ENCODE measurements at regions not wholly inside any gene's neighbourhood (a gene's known extent, or its start where the extent isn't known, plus 50 kb on each side); places are given as distances from the start of the nearest gene placed in this dataset.

DNA sequence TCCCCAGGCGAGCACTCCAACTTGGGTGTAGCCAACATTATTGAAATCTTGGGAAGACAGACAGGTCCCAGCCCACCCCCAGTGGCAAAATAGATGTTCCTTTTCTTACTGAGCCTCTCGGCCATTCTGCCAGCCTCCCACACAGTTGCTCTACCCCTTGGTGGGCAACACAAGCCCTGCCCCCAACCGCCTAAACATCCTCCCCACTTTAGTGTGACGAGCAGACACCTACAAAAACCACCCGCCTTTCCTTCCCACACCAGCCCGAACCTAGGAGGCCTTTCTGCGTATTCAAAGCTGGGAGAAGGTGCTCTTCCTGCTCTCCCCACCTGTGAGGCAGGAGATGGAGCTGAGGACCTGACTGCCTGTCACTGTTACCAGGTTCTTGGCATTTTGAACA lies 58.6 kb upstream of the CAB39 start:
- no peaks in the 10 kb centered on the region for H3K4me1 ChIP-seq
- TF ChIP-seq, protein P1, sequence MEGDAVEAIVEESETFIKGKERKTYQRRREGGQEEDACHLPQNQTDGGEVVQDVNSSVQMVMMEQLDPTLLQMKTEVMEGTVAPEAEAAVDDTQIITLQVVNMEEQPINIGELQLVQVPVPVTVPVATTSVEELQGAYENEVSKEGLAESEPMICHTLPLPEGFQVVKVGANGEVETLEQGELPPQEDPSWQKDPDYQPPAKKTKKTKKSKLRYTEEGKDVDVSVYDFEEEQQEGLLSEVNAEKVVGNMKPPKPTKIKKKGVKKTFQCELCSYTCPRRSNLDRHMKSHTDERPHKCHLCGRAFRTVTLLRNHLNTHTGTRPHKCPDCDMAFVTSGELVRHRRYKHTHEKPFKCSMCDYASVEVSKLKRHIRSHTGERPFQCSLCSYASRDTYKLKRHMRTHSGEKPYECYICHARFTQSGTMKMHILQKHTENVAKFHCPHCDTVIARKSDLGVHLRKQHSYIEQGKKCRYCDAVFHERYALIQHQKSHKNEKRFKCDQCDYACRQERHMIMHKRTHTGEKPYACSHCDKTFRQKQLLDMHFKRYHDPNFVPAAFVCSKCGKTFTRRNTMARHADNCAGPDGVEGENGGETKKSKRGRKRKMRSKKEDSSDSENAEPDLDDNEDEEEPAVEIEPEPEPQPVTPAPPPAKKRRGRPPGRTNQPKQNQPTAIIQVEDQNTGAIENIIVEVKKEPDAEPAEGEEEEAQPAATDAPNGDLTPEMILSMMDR (IDR thresholded peaks at IDR 0.05), result no peak
- no peak overlapping the region for H3K9ac ChIP-seq
- no peak overlapping the region for H3K4me2 ChIP-seq (ENCODE audit: low read length)
- no peak overlapping the region for H3K27ac ChIP-seq
- H3K79me2 ChIP-seq, result no peaks in the 10 kb centered on the region
- no peaks in the 10 kb centered on the region for H3K9me3 ChIP-seq (ENCODE audit: control insufficient read depth, low read length)
- no peaks in the 10 kb centered on the region for H3K27me3 ChIP-seq (ENCODE audit: control insufficient read depth, insufficient read depth, low read length)
- no peak overlapping the region for H3K4me3 ChIP-seq (ENCODE audit: low read depth, low read length)
- no peaks in the 10 kb centered on the region for H3K36me3 ChIP-seq (ENCODE audit: control insufficient read depth, insufficient read depth, low read length)
- H2AFZ ChIP-seq, result no peak overlapping the region

DNA sequence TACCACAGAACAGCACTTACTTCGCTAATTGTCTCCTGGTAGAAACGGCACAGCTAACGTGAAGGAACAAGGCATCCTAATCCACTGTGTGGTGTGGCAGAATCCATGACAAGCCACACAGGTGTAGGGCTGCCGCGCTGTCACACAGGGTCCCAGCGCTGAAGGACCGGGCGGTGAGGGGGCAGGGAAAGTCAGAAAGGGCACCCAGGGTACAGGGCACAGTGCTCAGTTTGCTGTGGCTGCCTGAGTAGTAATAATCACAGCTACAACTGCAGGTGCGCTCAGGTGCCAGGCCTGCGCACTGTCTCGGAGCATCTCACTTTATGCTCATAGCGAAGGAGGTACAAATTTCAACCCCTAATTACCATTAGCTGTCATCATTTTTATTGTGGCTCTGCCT lies 55.2 kb upstream of the CAB39 start:
- Histone ChIP-seq H3K4me3 (ENCODE audit: low read depth, low read length) (no peak overlapping the region), H3K9me3 (ENCODE audit: control insufficient read depth, low read length) (no peaks in the 10 kb centered on the region), H3K79me2 (no peaks in the 10 kb centered on the region), H3K4me1 (no peaks in the 10 kb centered on the region), H3K27me3 (ENCODE audit: control insufficient read depth, insufficient read depth, low read length) (no peaks in the 10 kb centered on the region), H3K9ac (no peak overlapping the region), H3K4me2 (ENCODE audit: low read length) (no peak overlapping the region), H2AFZ (no peak overlapping the region), H3K27ac (no peak overlapping the region), H3K36me3 (ENCODE audit: control insufficient read depth, insufficient read depth, low read length) (no peaks in the 10 kb centered on the region)
- TF ChIP-seq, protein P1 (IDR thresholded peaks at IDR 0.05), result no peak

DNA sequence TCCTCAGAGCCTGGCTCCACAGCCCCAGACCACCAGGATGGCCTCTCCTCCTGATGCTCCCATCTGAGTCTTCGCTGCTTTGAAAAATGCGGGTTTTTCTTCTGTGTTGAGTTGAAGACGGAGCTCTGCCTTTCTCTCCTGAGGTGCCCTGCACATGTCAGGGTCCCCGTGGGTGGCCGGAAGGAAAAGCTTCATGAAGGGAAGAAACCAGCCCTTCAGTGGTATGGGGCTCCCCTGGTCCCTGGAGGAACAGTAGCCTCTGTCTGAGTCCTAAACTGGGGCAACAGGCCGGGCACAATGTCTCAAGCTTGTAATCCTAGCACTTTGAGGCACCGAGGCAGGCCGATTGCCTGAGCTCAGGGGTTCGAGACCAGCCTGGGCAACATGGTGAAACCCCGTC lies 54.7 kb upstream of the CAB39 start:
- Histone ChIP-seq H3K9ac (no peak overlapping the region), H3K36me3 (ENCODE audit: control insufficient read depth, insufficient read depth, low read length) (no peaks in the 10 kb centered on the region), H3K4me1 (no peaks in the 10 kb centered on the region), H3K27me3 (ENCODE audit: control insufficient read depth, insufficient read depth, low read length) (no peaks in the 10 kb centered on the region), H2AFZ (no peak overlapping the region), H3K4me2 (ENCODE audit: low read length) (no peak overlapping the region), H3K27ac (no peak overlapping the region), H3K4me3 (ENCODE audit: low read depth, low read length) (no peak overlapping the region), H3K79me2 (no peaks in the 10 kb centered on the region), H3K9me3 (ENCODE audit: control insufficient read depth, low read length) (no peaks in the 10 kb centered on the region)
- TF ChIP-seq, protein P1 (IDR thresholded peaks at IDR 0.05), result no peak

DNA sequence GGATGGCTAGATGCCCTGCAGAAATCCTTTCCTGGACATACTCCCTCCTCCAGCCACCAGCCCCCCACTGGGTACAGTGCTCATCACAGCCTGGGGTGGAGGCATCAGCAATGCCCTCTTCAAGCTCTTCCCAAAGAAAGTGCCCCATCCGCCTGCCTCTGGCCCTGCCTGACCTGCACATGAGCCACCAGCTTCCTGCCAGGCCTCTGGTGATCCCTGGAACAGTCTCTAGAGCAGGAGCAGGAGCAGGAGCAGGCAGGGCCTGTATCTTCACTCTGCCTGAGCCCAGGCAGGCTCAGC lies 54.1 kb upstream of the CAB39 start:
- H3K79me2 ChIP-seq, result no peaks in the 10 kb centered on the region
- H2AFZ ChIP-seq, result no peak overlapping the region
- no peak overlapping the region for H3K27ac ChIP-seq
- no peak overlapping the region for H3K4me3 ChIP-seq (ENCODE audit: low read depth, low read length)
- H3K4me1 ChIP-seq, result no peaks in the 10 kb centered on the region
- no peaks in the 10 kb centered on the region for H3K9me3 ChIP-seq (ENCODE audit: control insufficient read depth, low read length)
- no peak overlapping the region for H3K4me2 ChIP-seq (ENCODE audit: low read length)
- H3K36me3 ChIP-seq (ENCODE audit: control insufficient read depth, insufficient read depth, low read length), result no peaks in the 10 kb centered on the region
- TF ChIP-seq, protein P1 (IDR thresholded peaks at IDR 0.05), result no peak
- H3K9ac ChIP-seq, result no peak overlapping the region
- no peaks in the 10 kb centered on the region for H3K27me3 ChIP-seq (ENCODE audit: control insufficient read depth, insufficient read depth, low read length)

DNA sequence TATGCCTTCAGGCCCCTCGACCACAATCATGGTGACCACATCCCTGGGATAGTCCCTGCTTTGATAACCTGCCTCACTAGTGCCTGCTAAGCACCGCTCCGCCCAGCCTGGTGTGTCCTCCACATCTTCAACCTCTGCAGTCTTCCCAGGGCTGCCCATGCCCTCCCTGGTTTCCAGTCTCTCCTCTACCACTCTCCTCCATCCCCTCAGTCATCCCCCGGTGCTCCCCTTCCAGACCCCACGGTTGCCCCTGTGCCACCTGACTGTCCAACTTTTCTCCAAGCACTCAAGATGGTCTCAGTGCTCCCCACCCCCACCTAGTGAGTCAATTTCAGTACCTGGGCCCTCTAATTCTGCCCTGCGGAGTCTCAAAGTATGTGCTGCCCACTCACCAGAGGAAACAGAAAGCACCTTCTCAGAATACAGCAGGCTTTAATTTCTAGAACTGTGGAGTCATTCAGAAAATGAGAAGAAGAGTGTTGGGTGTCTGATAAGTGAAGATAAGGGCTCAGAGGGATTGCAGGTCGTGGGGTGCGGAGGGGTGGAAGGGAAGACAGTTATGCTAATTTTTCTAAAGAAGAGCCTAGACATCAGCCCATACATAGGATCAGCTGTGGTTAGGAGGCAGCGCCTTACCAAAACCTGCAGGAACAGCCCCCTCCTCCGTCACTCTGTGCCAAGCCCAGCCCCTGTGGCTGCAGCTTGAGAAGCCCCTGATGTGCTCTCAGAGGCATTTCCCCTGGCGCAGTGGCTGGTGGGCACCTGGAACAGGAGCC lies 53.6 kb upstream of the CAB39 start:
- Histone ChIP-seq H3K79me2 (no peaks in the 10 kb centered on the region), H3K27me3 (ENCODE audit: control insufficient read depth, insufficient read depth, low read length) (no peaks in the 10 kb centered on the region), H2AFZ (no peak overlapping the region), H3K9ac (no peak overlapping the region), H3K27ac (no peak overlapping the region), H3K4me3 (ENCODE audit: low read depth, low read length) (no peak overlapping the region), H3K9me3 (ENCODE audit: control insufficient read depth, low read length) (no peaks in the 10 kb centered on the region), H3K36me3 (ENCODE audit: control insufficient read depth, insufficient read depth, low read length) (no peaks in the 10 kb centered on the region), H3K4me1 (no peaks in the 10 kb centered on the region), H3K4me2 (ENCODE audit: low read length) (no peak overlapping the region)
- TF ChIP-seq, protein P1 (IDR thresholded peaks at IDR 0.05), result no peak
